GM21515 (cell line): ENCODE measurements at regions not wholly inside any gene's neighbourhood (a gene's known extent, or its start where the extent isn't known, plus 50 kb on each side); places are given as distances from the start of the nearest gene placed in this dataset.
"Not testable (repeated sequence)": the region's sequence is repeated elsewhere in the genome, so short reads cannot be mapped to it uniquely, and the experiment has no call there.

Experiments used
- ATAC-seq: cut with Tn5 transposase; IDR thresholded peaks from one replicate; pipeline ENCODE4 v1.9.1; 2021; ENCODE audit not compliant: unreplicated experiment

DNA sequence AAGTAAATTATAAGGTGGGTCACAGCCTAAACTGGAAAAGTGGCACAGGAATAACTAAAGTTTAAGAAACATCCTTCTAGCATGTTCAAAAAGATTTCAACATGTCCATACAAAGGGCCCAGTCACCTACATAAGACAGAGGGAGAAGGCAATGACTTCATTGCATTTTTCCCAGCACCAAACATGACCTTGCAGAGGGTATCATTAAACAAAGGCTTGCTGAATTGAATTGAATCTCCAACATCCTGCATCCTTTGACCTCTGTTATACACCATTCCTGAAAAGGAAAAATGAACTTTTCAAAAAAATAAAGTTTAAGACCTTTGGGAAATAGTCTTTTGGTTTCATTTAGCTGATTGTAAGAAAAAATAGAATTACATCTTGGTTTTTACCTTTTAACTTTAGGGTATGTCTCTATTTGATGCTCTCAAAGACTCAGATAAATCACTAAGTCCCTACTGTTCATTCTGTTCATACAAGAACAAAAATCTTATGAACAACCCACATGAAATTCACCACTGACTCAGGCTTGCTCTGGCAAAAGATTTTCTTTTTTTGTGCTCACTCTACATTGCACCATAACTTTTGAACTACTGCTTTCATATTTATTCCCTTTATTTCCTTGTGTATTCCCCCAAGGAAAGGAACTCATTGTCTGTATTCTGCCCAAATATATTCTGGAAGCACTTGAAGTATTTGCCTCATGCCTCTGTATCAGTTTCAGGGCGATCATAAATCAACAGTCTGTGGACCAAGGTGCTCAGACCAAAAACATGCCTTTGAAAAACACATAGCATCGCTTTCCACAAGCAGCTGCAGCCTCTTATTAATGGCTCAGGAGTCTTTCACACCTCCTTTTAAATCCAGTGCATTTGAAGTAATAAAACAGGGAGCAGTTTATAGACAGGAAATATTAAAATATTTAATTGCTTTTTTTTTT is 121.7 kb downstream of the DUSP6 start:
- no peak for ATAC-seq

DNA sequence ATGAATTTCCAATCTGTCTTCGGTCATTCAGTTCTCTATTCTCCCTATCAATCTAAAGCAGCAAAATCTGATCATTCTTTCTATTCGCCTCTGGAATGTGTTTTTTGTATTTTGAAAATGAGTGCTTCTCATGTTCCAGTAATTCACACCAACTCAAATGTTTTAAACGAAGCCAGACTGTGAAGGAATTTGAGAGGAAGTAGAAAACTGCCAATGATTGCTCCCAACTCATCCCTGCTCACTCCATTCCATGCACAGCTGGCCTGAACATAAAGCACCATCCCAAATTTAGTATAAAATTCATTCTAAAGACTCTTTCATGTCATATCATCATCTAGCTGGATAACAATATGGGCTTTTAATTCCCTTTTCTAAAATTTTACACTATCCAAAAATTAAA is 123.8 kb downstream of the DUSP6 start:
- ATAC-seq: no peak

DNA sequence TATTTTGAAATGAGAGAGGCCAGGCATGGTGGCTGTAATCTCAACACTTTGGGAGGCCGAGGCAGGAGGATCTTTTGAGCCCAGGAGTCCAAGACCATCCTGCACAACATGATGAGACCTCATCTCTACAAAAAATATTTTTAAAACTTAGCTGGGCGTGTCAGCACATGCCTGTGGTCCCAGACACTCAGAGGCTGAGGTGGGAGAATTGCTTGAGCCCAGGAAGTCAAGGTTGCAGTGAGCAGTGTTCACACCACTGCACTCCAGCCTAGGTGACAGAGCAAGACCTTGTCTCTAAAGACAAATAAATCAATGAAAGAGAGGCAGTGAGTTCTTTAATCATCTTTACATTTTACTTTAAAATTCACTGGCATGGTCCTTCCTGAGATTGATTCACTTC is 124.5 kb downstream of the DUSP6 start:
- no peak for ATAC-seq

DNA sequence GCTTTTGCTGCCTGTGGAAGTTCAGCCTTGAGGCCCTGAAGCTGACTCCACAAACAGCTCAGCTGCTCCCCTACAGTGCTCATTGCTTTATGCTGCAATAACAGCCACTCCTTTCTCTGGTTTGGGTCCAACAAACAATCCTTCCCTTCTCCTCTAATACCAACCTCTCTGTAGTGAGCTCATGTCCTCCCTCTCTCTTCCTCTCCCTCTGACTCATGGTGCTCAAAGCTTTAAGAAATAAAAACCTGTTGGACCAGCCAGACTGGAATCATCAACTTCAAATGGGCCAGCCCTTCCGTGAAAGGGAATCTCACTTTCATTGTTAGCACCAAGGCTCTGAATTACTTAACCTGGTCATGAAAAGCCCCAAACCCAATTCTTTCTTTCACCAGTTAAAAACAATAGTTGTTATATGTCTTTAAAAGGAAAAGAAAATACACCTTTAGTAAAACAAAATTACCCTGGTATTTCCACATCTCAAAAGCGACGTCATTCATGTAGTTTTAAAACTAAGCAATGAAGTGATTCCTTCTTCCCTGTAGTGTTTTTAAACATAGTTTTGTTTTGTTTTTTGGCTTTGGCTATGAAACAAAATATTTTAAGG is 126.4 kb downstream of the DUSP6 start:
- peak; percentile 46 for ATAC-seq

DNA sequence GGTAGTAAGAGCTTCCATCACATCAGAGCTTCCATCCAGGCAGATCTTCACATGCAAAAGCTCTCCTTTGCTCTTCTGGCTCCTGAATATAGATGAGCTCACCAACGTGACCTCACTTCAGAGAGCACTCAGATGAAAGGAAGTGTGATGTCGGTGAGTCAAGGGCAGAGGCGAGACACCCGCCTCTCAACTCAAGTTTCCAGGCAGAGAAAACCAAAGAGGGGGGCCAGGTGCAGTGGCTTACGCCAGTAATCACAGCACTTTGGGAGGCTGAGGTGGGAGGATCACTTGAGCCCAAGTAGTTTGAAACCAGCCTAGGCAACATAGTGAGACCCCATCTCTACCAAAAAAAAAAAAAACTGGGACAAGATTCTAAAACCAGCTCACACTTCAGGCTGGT is 126.9 kb downstream of the DUSP6 start:
- peak; percentile 67 for ATAC-seq

DNA sequence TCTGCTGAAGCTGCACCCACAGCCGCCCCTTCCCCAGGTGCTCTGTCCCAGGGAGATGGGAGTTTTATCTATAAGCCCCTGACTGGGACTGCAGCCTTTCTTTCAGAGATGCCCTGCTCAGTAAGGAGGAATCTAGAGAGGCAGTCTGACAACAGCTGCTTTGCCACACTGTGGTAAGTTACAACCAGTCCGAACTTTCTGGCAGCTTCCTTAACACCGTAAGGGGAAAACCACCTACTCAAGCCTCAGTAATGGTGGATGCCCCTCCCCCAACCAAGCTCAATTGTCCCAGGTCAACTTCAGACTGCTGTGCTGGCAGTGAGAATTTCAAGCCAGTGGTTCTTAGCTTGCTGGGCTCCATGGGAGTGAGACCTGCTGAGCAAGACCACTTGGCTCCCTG is 129.7 kb downstream of the DUSP6 start:
- ATAC-seq: not testable (repeated sequence)

DNA sequence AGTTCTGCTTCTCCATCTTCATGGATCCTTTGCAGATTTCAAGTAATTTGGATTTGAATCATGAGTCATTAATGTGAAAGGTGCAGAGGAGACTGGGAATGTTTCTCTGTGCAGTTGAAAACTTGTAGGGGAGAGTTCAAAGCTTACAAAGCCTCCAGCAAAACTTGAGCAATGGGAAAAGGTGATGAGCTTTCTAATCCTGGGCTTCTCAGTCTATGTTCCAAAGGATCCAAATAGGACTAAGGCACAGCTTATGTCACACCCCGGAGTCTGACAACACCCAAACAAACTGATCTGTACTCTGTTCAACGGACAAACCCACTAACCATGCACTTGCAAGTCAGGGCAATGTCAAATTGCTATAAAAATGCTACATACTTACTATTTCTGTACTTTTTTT is 134.8 kb downstream of the DUSP6 start:
- no peak for ATAC-seq

DNA sequence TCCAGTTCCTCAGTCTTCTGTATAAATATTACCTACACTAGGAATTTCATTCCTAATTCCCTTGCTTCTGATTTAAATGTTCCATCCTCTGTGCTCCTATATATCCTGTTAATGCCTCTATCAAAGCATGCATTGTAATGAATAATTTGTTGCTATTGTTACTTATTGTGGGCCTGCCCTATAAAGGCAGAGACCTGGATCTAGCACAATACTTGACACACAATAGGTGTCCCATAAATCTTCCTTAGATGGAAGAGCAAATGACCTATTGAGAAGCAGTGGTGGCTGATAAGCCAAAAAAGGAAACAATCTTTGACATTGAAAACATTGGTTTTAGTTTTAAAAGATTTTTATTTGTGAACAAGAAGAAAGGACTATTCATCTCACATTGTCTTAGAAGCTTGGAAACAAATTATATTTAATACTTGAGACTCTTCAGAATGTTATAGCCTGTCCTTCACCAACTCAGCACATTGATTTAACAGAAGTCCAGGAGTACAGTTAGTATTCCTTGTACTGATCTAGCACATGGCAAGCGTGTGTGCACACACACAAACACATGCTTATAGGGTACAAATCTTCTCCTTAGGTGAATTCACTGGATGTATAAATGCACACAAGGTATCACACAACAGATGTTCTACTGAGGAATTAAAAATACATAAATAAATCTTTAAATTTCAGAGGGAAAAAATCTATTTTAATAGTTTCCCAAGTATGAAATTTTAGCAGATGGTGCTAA is 135.9 kb downstream of the DUSP6 start:
- ATAC-seq: no peak

DNA sequence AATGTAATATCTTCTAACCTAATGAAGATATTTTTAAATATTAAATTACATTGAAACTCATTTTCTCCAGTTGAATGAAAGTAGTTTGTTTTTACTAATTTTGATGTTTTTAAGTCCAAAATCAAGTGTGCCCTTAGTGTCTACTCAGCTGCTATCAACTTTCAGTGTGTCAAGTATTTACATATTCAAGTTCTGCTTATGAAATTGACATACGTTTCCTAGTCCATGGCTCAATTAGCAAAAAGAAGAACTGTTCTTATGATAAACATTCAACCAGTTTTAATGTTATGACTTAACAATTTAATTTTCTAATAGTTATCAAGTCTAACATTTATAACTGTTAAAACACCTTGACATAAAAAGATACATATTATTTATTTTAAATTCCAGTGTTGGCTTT is 137.1 kb downstream of the DUSP6 start:
- ATAC-seq: no peak

DNA sequence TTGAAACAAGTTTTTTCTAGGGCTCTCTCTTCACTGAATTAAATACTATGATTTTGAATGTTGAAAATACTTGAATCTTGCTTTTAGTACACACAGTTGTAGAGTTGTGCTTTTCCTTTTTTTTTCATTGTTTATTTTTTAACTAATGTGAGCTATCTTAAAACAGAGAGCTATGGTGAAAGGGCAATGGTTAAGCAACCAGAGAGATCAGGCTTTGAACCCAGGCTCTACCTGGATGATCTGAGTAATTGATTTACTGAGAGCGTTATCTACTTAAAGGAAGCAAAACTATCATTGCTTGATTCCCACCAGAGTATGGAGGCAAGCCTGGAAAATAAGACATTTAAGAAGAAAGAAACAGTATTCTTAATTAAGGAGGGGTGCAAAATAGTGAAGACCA is 138.6 kb downstream of the DUSP6 start:
- no peak for ATAC-seq

DNA sequence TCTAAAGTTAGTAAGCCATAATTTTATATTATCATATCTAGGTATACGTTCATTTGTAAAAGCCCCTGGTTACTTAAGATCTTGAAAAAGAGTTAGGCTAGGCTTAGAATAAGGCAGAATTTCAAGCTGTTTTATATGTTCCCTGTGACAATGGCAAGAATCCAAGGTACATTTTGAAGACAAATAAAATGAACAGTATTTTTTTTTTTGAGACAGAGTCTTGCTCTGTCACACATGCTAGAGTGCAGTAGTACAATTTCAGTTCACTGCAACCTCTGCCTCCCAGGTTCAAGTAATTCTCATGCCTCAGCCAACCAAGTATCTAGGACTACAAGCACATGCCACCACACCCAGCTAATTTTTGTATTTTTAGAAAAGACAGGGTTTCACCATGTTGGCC is 139.2 kb downstream of the DUSP6 start:
- ATAC-seq: no peak

DNA sequence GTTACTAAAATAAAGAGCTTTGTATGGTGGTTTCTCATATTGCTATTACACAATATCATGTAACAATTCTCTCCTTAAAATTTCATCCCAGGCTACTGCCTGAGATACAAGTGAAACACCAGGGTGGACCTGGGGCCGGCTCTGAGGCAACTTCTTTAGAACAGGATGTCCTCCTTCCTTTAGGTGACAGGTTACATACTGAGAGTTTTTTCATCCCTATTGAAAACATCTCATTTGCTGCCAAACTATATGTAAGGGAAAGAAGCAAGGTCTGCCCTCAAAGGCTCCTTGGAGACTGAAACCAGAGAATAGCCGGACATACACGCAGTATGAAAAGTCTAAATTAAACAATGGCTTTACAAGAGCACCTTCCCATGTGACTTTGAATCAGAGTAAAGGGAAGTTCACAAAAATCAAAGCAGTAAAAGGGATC is 139.9 kb downstream of the DUSP6 start:
- no peak for ATAC-seq

DNA sequence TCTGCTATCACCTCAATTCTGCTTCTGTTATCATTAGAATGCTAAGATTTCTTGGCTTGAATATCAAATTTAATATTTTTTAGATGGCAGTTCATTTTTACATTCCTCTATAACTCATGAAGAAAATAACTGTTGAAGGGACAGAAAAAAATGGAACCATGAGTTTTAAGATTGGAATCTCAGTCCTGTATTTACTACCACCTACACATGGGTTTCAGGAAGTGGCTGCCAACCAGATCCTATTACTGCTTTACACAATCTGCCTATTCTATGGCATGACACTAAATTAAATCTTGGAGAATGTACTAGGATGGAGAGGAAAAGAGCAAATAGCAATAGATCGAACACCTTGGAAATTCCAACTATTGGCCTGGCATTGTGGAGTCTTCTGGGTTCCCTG is 140.8 kb downstream of the DUSP6 start:
- ATAC-seq: no peak

DNA sequence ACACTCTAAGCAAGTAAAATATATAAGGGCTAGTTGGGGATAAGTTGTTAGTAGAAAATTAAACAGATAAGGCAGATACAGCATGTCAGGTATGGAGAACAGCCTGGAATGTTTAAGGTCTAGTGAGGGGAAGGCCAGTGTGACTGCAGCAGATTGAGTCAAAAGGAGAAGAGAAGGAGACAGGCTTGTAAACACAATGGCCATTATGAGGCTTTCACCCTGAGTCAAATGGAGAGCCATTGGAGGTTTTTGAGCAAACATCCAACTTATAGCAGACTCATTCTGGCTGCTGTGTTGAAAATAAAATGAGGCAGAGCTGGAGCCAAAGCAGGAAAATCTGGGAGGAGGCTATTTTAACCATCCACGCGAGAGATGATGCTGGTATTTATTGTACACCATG is 142.0 kb downstream of the DUSP6 start:
- ATAC-seq: no peak

DNA sequence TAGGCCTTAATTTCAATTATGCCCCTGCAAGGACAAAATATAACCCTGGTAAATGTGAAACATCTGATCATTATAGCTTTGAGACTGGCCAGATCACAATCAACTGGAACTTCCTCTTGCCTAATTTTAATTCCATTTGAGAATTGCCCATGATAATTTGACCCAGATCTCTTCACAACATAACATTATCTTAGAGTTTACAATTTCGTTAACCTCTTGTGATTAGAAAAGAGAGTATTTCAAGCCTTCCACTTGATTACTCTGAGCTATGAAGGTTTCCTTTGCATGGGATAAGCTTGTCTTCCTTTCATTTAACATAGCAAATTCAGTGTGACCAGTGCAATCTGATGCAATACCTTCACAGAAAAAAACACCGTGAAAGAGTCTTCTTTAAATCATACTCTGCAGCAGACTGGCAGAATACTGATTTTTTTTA is 143.6 kb downstream of the DUSP6 start:
- ATAC-seq: no peak

DNA sequence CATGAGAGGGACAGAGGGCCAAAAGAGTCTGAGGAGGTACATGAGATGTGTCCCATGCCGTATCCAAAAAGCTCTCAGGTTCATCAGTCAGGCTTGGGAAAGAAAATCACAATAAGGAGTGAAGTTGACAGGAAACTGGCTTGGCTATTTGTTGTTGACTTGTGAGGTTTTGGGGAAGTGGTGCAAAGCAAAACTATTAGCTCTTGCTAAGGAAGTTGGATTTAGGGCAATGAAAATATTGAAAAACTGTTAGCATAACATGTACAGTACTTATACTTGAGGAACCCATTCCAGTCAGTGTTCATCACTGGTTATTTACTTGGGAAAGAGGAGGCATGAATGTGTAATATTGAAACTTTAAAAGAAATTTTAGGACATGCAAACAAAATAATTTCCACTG is 145.9 kb downstream of the DUSP6 start:
- no peak for ATAC-seq

DNA sequence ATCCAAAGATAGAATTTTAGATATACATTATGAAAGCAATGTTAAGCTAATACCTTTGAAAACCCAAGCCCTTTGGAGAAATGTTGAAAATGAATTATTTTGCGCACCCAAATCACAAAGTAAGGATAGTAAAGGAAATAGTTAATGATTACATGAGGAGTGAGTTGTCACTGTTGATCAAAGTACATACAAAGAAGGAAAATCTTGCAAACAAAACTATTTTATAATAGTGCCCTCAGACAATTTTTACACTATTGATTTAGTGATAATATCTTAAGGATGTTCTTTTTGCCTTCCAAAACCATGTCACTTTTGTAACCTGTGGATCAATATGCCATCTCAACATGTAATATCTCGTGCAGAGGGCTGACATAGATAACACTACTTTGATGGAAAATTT is 146.8 kb downstream of the DUSP6 start:
- no peak for ATAC-seq

DNA sequence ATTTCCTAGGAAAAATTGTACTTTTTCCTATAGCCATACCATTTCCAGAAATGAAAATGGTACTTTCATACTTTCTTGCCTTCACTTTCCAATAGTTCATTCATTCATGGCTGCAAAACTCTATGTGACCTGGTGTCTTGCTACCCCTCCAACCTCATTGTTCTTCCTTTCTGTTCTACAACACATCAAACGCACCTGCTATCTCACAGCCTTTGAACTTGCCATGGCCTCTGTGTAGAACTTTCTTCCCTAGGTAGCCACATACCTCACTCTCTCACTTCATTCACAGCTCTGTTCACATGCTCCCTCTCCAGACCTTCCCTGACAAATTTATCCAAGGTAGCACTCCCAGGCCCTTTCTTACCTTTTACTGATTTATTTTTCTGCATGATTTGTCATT is 149.2 kb downstream of the DUSP6 start:
- no peak for ATAC-seq

DNA sequence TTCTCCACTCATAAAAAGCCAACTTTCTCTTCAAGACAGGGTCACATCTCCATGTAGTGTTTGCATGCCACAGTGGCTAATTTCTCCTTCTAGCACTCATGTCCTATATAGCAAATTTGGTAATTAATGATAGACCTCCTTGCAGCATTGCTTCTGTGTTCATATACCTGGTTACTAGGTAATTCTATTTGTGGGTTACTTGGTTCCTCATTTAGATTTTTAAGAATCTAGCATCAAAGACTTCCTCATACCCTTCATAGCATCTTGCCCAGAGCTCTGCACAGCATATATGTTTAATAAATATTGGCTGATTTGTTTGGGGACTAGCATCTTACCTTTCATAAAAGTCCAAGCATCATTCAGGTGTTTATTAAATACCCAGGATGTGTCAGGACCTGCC is 152.1 kb downstream of the DUSP6 start:
- no peak for ATAC-seq

DNA sequence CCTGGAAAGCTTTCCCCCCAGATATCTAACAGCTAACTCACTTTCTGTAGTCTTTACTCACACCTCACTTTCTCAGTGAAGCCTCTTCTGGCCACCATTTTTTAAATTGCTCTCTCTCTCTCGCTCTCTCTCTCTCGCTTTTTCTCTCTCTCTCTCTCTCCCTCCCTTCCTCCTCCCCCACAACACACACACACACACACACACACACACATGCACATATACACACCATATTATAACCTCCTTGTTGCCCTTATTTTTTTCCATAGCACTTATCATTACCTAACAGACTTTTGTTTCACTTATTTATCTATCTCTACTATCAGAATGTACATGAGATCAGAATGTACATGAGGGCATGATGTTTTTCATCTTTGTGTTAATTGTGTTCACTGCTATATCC is 156.8 kb downstream of the DUSP6 start:
- ATAC-seq: no peak

DNA sequence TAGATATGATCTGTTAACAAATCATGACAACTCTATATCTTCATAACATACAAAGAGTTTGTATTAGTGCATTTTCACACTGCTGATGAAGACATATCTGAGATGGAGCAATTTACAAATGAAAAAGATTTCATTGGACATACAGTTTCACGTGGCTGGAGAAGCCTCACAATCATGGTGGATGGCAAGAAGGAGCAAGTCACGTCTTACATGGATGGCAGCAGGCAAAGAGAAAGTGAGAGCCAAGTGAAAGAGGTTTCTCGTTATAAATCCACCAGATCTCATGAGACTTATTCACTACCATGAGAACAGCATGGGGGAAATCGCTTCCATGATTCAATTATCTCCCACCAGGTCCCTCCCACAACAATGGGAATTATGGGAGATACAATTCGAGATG is 157.6 kb downstream of the DUSP6 start:
- no peak for ATAC-seq

DNA sequence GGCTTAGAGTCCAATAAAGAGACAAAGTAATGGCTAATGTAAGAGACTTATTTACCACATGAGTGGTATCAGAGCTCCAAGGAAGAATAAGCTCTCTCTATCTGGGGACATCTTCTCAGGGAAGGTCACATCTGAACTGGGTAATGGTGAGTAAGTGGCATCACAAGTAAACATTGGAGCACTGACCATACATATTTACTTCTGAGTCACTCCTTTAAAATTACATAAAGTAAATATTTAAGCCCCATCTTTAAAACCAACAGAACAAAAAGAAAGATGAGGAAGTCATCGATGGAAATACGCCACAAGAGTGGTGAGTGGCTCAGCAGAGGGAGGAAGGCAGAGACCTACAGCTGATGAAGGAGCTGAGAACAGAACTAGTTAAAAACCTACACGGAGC is 159.9 kb downstream of the DUSP6 start:
- no peak for ATAC-seq
